Neuronal stem cell (in vitro differentiated cells): ENCODE measurements at regions not wholly inside any gene's neighbourhood (a gene's known extent, or its start where the extent isn't known, plus 50 kb on each side); places are given as distances from the start of the nearest gene placed in this dataset.

Source experiments
- DNase-seq: peaks from one replicate; pipeline ENCODE4 v3.0.0-alpha.2; 2013; ENCODE audit warnings: low spot score
- H2AFZ ChIP-seq: one replicate; pipeline ENCODE4 v1.6.1; 2013; ENCODE audit warnings: mild to moderate bottlenecking, low read length, inconsistent platforms
- H2AK5ac ChIP-seq: 2 replicates; pipeline ENCODE4 v1.6.1; 2013; ENCODE audit warnings: low read depth, mild to moderate bottlenecking, inconsistent platforms, low read length, moderate library complexity, mixed read lengths
- H2BK120ac ChIP-seq: 2 replicates; pipeline ENCODE4 v1.6.1; 2013; ENCODE audit warnings: low read depth, mild to moderate bottlenecking, inconsistent platforms, low read length, moderate library complexity, mixed read lengths
- H2BK12ac ChIP-seq: one replicate; pipeline ENCODE4 v1.6.1; 2013; ENCODE audit warnings: low read length, inconsistent platforms
- H2BK15ac ChIP-seq: 2 replicates; pipeline ENCODE4 v1.6.1; 2013; ENCODE audit warnings: mild to moderate bottlenecking, low read length, inconsistent platforms, mixed read lengths
- H2BK5ac ChIP-seq: one replicate; pipeline ENCODE4 v1.6.1; 2013; ENCODE audit warnings: inconsistent platforms, mild to moderate bottlenecking, low read length, moderate library complexity
- H3K14ac ChIP-seq: one replicate; pipeline ENCODE4 v1.6.1; 2013; ENCODE audit warnings: low read length, inconsistent platforms
- H3K18ac ChIP-seq: 2 replicates; pipeline ENCODE4 v1.6.1; 2013; ENCODE audit warnings: low read length, inconsistent platforms
- H3K23ac ChIP-seq: 2 replicates; pipeline ENCODE4 v1.6.1; 2013; ENCODE audit warnings: low read depth, mild to moderate bottlenecking, mixed read lengths, low read length, inconsistent platforms; ENCODE audit not compliant: poor library complexity
- H3K27ac ChIP-seq: replicated peaks from 3 replicates; pipeline ENCODE4 v1.5.1; 2013; ENCODE audit warnings: low read length, inconsistent platforms
- H3K27me3 ChIP-seq, 3 experiments: 2 replicates each; pipeline ENCODE4 v1.6.1; 2013; ENCODE audit warnings: low read length in 3 of 3, mild to moderate bottlenecking in 2 of 3, inconsistent platforms in 1 of 3, low read depth in 1 of 3, mixed read lengths in 1 of 3, moderate library complexity in 1 of 3; ENCODE audit not compliant: control insufficient read depth in 3 of 3, insufficient read depth in 3 of 3
- H3K36me3 ChIP-seq, 2 donors: replicated peaks in 1 of 2; 2 replicates each; pipeline ENCODE4 v1.6.1; 2013; ENCODE audit warnings: low read length in 2 of 2; ENCODE audit not compliant: control insufficient read depth in 2 of 2, insufficient read depth in 2 of 2
- H3K4ac ChIP-seq: 2 replicates; pipeline ENCODE4 v1.6.1; 2013; ENCODE audit warnings: inconsistent platforms, mild to moderate bottlenecking, low read length, moderate library complexity
- H3K4me1 ChIP-seq, 2 donors: 1 replicate in 1 of 2; 2 replicates in 1 of 2; pipeline ENCODE4 v1.6.1; 2013; ENCODE audit warnings: low read length in 2 of 2, low read depth in 1 of 2; ENCODE audit not compliant: control insufficient read depth in 2 of 2, insufficient read depth in 1 of 2
- H3K4me2 ChIP-seq: one replicate; pipeline ENCODE4 v1.6.1; 2013; ENCODE audit warnings: mild to moderate bottlenecking, low read length, inconsistent platforms; ENCODE audit not compliant: insufficient read depth, poor library complexity, severe bottlenecking
- H3K4me3 ChIP-seq, 2 donors: 2 replicates each; pipeline ENCODE4 v1.5.1; 2013; ENCODE audit warnings: low read length in 2 of 2, mild to moderate bottlenecking in 2 of 2, inconsistent platforms in 1 of 2, moderate library complexity in 1 of 2
- H3K79me1 ChIP-seq: one replicate; pipeline ENCODE4 v1.6.1; 2013; ENCODE audit warnings: low read depth, mild to moderate bottlenecking, inconsistent platforms, low read length, moderate library complexity
- H3K9ac ChIP-seq: one replicate; pipeline ENCODE4 v1.6.1; 2013; ENCODE audit warnings: mild to moderate bottlenecking, low read depth, low read length, inconsistent platforms; ENCODE audit not compliant: poor library complexity
- H3K9me3 ChIP-seq, 2 donors: replicated peaks in 1 of 2; 2 replicates each; pipeline versions ENCODE3 to v1.6.1; 2013; ENCODE audit warnings: low read length in 2 of 2, mild to moderate bottlenecking in 2 of 2, inconsistent platforms in 1 of 2, low read depth in 1 of 2, mixed read lengths in 1 of 2, moderate library complexity in 1 of 2; ENCODE audit not compliant: control insufficient read depth in 2 of 2, insufficient read depth in 1 of 2
- H4K8ac ChIP-seq: one replicate; pipeline ENCODE4 v1.6.1; 2013; ENCODE audit warnings: low read depth, mild to moderate bottlenecking, inconsistent platforms, low read length, moderate library complexity
- H4K91ac ChIP-seq: one replicate; pipeline ENCODE4 v1.6.1; 2013; ENCODE audit warnings: low read length, low read depth, mild to moderate bottlenecking, inconsistent platforms; ENCODE audit not compliant: poor library complexity
- WGBS, 2 donors: extraction: QIAGEN DNeasy Blood & Tissue Kit; methylation state at CpG; one replicate each; pipeline ENCODE4 v1.1.7; 2013; ENCODE audit warnings: missing lambda C conversion rate in 2 of 2, mixed read lengths in 1 of 2; ENCODE audit not compliant: insufficient read length in 2 of 2, insufficient replicate concordance in 1 of 2; ENCODE audit errors: extremely low coverage in 2 of 2; 5-methylcytosine and 5-hydroxymethylcytosine counted together

GRCh38 chr2:145824384-145824783, 1304.5 kb upstream of the ZEB2 start:
- no CpG with 5 or more reads among the region's 3 CpGs for WGBS, 2 donors

DNA sequence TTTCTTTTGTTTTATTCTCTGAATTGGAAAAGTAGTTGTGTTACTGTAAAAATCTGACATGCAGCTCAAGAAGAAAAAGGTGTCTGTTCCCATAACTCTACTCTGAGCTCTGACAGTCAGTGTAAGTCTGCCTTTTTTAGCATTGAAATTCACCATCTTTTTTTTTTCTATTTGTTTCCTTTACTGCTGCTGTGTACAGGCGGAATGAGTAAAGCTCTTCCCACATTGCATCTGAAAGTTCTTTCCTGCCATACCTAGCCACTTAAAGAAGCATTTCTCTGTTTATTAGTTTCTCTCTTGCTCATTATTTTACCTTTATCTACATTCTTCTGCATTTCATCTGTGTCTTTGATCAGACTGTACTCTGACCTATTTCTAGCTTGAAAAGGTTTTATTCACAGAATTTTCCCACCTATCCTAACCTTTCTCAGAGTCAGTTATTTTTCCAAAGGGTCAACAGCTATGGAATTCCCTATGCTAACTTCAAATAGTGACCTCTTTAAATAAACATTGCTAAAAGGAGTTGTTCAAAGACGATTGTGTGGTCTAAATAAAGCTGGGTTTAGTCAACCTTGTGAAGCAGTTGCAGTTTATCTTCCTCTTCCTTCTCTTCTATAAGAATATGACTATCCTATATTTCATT, 1303.1 kb upstream of the ZEB2 start:
- no peak overlapping the region for H3K18ac ChIP-seq
- no peaks in the 10 kb centered on the region for H3K4me1 ChIP-seq
- no peak overlapping the region for H2BK5ac ChIP-seq
- H2BK15ac ChIP-seq, result no peak overlapping the region
- no peak overlapping the region for H3K23ac ChIP-seq
- H3K4ac ChIP-seq, result no peak overlapping the region
- H2BK12ac ChIP-seq, result no peak overlapping the region
- no peak overlapping the region for H2BK120ac ChIP-seq
- no peak overlapping the region for H2AK5ac ChIP-seq
- no peak overlapping the region for H4K8ac ChIP-seq
- H3K79me1 ChIP-seq, result no peaks in the 10 kb centered on the region
- no peaks in the 10 kb centered on the region for H3K9me3 ChIP-seq
- no peak overlapping the region for H3K4me3 ChIP-seq
- no peak overlapping the region for H3K14ac ChIP-seq
- H3K4me2 ChIP-seq, result no peak overlapping the region
- WGBS, 2 donors, result no CpG with 5 or more reads among the region's 2 CpGs
- H3K27me3 ChIP-seq, result no peaks in the 10 kb centered on the region
- no peak overlapping the region for H3K27ac ChIP-seq
- no peak overlapping the region for H4K91ac ChIP-seq
- DNase-seq, result no peak
- H2AFZ ChIP-seq, result peak overlapping the region; percentile 27
- H3K36me3 ChIP-seq, result no peaks in the 10 kb centered on the region
- H3K9ac ChIP-seq, result no peak overlapping the region

More at GRCh38 chr2:145824384-145824783, 1304.5 kb upstream of the ZEB2 start:
- H3K23ac ChIP-seq, result no peak overlapping the region
- no peak overlapping the region for H2AFZ ChIP-seq
- H4K8ac ChIP-seq, result no peak overlapping the region
- H3K79me1 ChIP-seq, result no peaks in the 10 kb centered on the region
- H3K4me3 ChIP-seq, result no peak overlapping the region
- H3K27me3 ChIP-seq, result no peaks in the 10 kb centered on the region
- no peak overlapping the region for H2BK5ac ChIP-seq
- H2BK15ac ChIP-seq, result no peak overlapping the region
- H3K14ac ChIP-seq, result no peak overlapping the region
- no peak overlapping the region for H3K4ac ChIP-seq
- no peak overlapping the region for H3K18ac ChIP-seq
- no peak overlapping the region for H3K9ac ChIP-seq
- no peak for DNase-seq
- H4K91ac ChIP-seq, result no peak overlapping the region
- no peak overlapping the region for H2AK5ac ChIP-seq
- no peaks in the 10 kb centered on the region for H3K9me3 ChIP-seq
- no peak overlapping the region for H2BK12ac ChIP-seq
- H2BK120ac ChIP-seq, result no peak overlapping the region
- no peak overlapping the region for H3K4me2 ChIP-seq
- H3K4me1 ChIP-seq, result no peaks in the 10 kb centered on the region
- H3K27ac ChIP-seq, result no peak overlapping the region
- no peaks in the 10 kb centered on the region for H3K36me3 ChIP-seq

GRCh38 chr2:145820651-145821050, 1300.7 kb upstream of the ZEB2 start:
- Histone ChIP-seq H2BK12ac (no peak overlapping the region), H3K27me3 (no peaks in the 10 kb centered on the region), H3K27ac (no peak overlapping the region), H4K91ac (no peak overlapping the region), H3K9me3 (no peaks in the 10 kb centered on the region), H3K4ac (no peak overlapping the region), H3K9ac (no peak overlapping the region), H2AFZ (no peak overlapping the region), H2BK120ac (no peak overlapping the region), H2BK5ac (no peak overlapping the region), H4K8ac (no peak overlapping the region), H3K14ac (no peak overlapping the region), H3K79me1 (no peaks in the 10 kb centered on the region), H3K36me3 (no peaks in the 10 kb centered on the region), H2BK15ac (no peak overlapping the region), H3K23ac (no peak overlapping the region), H2AK5ac (no peak overlapping the region), H3K4me2 (no peak overlapping the region), H3K4me1 (no peaks in the 10 kb centered on the region), H3K4me3 (no peak overlapping the region), H3K18ac (no peak overlapping the region)
- no peak for DNase-seq

DNA sequence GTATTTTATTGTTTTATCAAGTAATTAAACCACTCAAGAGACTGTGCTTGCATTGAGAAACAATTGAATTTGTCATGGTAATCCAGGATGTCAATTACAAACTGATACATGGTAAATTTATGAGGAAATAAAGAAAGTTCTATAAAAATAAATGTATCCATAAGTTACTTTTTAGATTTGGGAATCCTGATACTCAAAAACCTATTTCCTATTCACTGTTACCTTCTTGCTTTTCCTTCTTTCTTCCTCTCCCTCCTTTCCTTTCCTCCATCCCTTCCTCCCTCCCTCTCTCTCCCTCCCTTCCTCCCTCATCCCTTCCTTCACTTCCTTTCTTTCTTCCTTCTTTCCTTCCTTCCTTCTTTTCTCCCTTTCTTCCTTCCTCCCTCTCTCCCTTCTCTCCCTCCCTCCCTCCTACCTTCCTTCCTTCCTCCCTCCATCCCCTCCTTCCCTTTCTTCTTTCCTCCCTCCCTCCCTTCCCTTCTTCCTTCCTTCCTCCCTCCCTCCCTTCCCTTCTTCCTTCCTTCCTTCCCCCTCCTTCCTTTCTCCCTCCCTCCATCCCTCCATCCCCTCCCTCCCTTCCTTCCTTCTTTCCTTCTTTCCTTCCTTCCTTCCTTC, 1299.1 kb upstream of the ZEB2 start:
- Histone ChIP-seq H3K27ac (no peak overlapping the region), H2AK5ac (no peak overlapping the region), H2AFZ (no peak overlapping the region), H3K36me3 (no peaks in the 10 kb centered on the region), H3K4ac (no peak overlapping the region), H3K4me1 (no peaks in the 10 kb centered on the region), H3K9ac (no peak overlapping the region), H3K4me3 (no peak overlapping the region), H3K27me3 (no peaks in the 10 kb centered on the region), H3K23ac (no peak overlapping the region), H2BK5ac (no peak overlapping the region), H3K9me3 (no peaks in the 10 kb centered on the region), H2BK120ac (no peak overlapping the region), H3K4me2 (no peak overlapping the region), H2BK15ac (no peak overlapping the region), H4K91ac (no peak overlapping the region), H3K14ac (no peak overlapping the region), H3K79me1 (no peaks in the 10 kb centered on the region), H2BK12ac (no peak overlapping the region), H4K8ac (no peak overlapping the region), H3K18ac (no peak overlapping the region)
- no peak for DNase-seq
